Endothelial cell of umbilical vein (primary cell): ENCODE measurements at regions not wholly inside any gene's neighbourhood (a gene's known extent, or its start where the extent isn't known, plus 50 kb on each side); places are given as distances from the start of the nearest gene placed in this dataset.

Source experiments
- BruUV-seq: library from RNA; stranded (reverse); fragments of 400-500 nt; replicated peaks from 2 replicates; lab custom pipeline; 2021; lab: Mats Ljungman, UMichigan
- CTCF ChIA-PET: fragments of 300-600, 350-600 bp; sonication (Branson Sonifier 250); formaldehyde crosslinking; loops from one replicate; lab custom pipeline; 2021; ENCODE audit warnings: antibody characterized with exemption, inconsistent platforms; lab: Charles Lee
- POLR2A ChIA-PET: fragments of 300-600, 350-600 bp; sonication (Branson Sonifier 250); formaldehyde crosslinking; loops from one replicate; lab custom pipeline; 2021; ENCODE audit warnings: antibody characterized with exemption, inconsistent platforms; lab: Charles Lee
- DNase-seq: peaks from one replicate; pipeline ENCODE4 v3.0.0-alpha.2; 2011; ENCODE audit warnings: low read depth, low spot score
- FAIRE-seq: peaks from 2 replicates; lab custom pipeline; 2011; peaks lifted over from hg19 to GRCh38; lab: Jason Lieb, UNC
- H2AFZ ChIP-seq: 2 replicates; pipeline ENCODE4 v1.6.0; 2012; ENCODE audit warnings: low read depth, low read length, control low read depth, inconsistent platforms
- H3K27ac ChIP-seq: 2 replicates; pipeline ENCODE4 v1.5.1; 2011; ENCODE audit warnings: low read depth, mild to moderate bottlenecking, control low read depth, low read length, moderate library complexity; ENCODE audit not compliant: insufficient read depth
- H3K27me3 ChIP-seq, 2 experiments: 2 replicates each; pipeline versions ENCODE4 v1.6.0 to v1.6.1; 2011; ENCODE audit warnings: low read length in 2 of 2, mixed read lengths in 1 of 2; ENCODE audit not compliant: control insufficient read depth in 2 of 2, insufficient read depth in 2 of 2
- H3K36me3 ChIP-seq, 2 experiments: 2 replicates in 1 of 2; 3 replicates in 1 of 2; pipeline ENCODE4 v1.5.1; 2011; ENCODE audit warnings: low read length in 2 of 2, mild to moderate bottlenecking in 1 of 2, moderate library complexity in 1 of 2; ENCODE audit not compliant: control insufficient read depth in 2 of 2, insufficient read depth in 2 of 2; ENCODE audit errors: extremely low read depth in 1 of 2
- H3K4me1 ChIP-seq: 3 replicates; pipeline ENCODE4 v1.5.1; 2011; ENCODE audit warnings: mild to moderate bottlenecking, low read length; ENCODE audit not compliant: control insufficient read depth, insufficient read depth; ENCODE audit errors: extremely low read depth
- H3K4me2 ChIP-seq: 2 replicates; pipeline ENCODE4 v1.6.1; 2011; ENCODE audit warnings: low read length, control low read depth, mixed read lengths; ENCODE audit not compliant: insufficient read depth
- H3K4me3 ChIP-seq, 3 experiments: fragments of 200-600 bp in 1 of 3; sonication (generic), shearing (Covaris generic) in 1 of 3; replicated peaks in 1 of 3; 2 replicates each; pipeline ENCODE4 v1.5.1; 2011 to 2016; ENCODE audit warnings: control low read depth in 3 of 3, low read length in 3 of 3, mild to moderate bottlenecking in 2 of 3, inconsistent platforms in 1 of 3, low read depth in 1 of 3, moderate library complexity in 1 of 3; ENCODE audit not compliant: insufficient read depth in 1 of 3
- H3K79me2 ChIP-seq: 2 replicates; pipeline ENCODE4 v1.6.0; 2012; ENCODE audit warnings: low read length, inconsistent platforms; ENCODE audit not compliant: control insufficient read depth, insufficient read depth
- H3K9ac ChIP-seq: replicated peaks from 2 replicates; pipeline ENCODE3; 2011; ENCODE audit warnings: low read length, control low read depth; ENCODE audit not compliant: insufficient read depth; ENCODE audit errors: extremely low read depth
- H3K9me1 ChIP-seq: replicated peaks from 3 replicates; pipeline ENCODE4 v1.6.0; 2011; ENCODE audit warnings: mild to moderate bottlenecking, low read length; ENCODE audit not compliant: control insufficient read depth, insufficient read depth; ENCODE audit errors: extremely low read depth
- H3K9me3 ChIP-seq: replicated peaks from 2 replicates; pipeline ENCODE4 v1.5.1; 2012; ENCODE audit warnings: low read length, inconsistent platforms; ENCODE audit not compliant: control insufficient read depth, insufficient read depth
- H4K20me1 ChIP-seq: replicated peaks from 2 replicates; pipeline ENCODE3; 2011; ENCODE audit warnings: mild to moderate bottlenecking, low read length; ENCODE audit not compliant: control insufficient read depth, insufficient read depth; ENCODE audit errors: extremely low read depth
- CTCF ChIP-seq, 2 donors: IDR thresholded peaks; 1 replicate in 1 of 2; 2 replicates in 1 of 2; pipeline ENCODE4 v1.5.1; 2011; ENCODE audit warnings: low read length in 2 of 2, mild to moderate bottlenecking in 2 of 2, moderate library complexity in 2 of 2, control low read depth in 1 of 2, inconsistent platforms in 1 of 2, low read depth in 1 of 2; ENCODE audit not compliant: insufficient read depth in 1 of 2; ENCODE audit errors: extremely low read depth in 1 of 2
- EZH2 ChIP-seq: IDR thresholded peaks from 2 replicates; pipeline ENCODE4 v1.6.1; 2012; ENCODE audit warnings: borderline replicate concordance, low read depth, mild to moderate bottlenecking, moderate library complexity, low read length, inconsistent platforms; ENCODE audit not compliant: severe bottlenecking
- FOS ChIP-seq: IDR thresholded peaks from 2 replicates; pipeline ENCODE4 v1.6.1; 2011; ENCODE audit warnings: mild to moderate bottlenecking, low read length, moderate library complexity, borderline replicate concordance; ENCODE audit not compliant: insufficient read depth
- GATA2 ChIP-seq: IDR thresholded peaks from 2 replicates; pipeline ENCODE4 v1.7.0; 2011; ENCODE audit warnings: low read depth, mild to moderate bottlenecking, moderate library complexity, mixed read lengths, low read length; ENCODE audit not compliant: insufficient read length, insufficient read depth
- JUN ChIP-seq: IDR thresholded peaks from 2 replicates; pipeline ENCODE4 v1.6.1; 2011; ENCODE audit warnings: borderline replicate concordance, low read depth; ENCODE audit not compliant: insufficient read length, insufficient read depth
- MAX ChIP-seq: IDR thresholded peaks from 2 replicates; pipeline ENCODE4 v1.6.1; 2011; ENCODE audit not compliant: insufficient read depth, insufficient read length
- MYC ChIP-seq: IDR thresholded peaks from one replicate; pipeline ENCODE4 v1.6.1; 2011; ENCODE audit warnings: mild to moderate bottlenecking, low read depth, low read length
- POLR2A ChIP-seq: IDR thresholded peaks from 2 replicates; pipeline ENCODE4 v1.6.1; 2012; ENCODE audit warnings: low read depth, mild to moderate bottlenecking, control low read depth, low read length
- POLR2AphosphoS5 ChIP-seq: IDR thresholded peaks from 2 replicates; pipeline ENCODE4 v1.6.1; 2012; ENCODE audit warnings: low read depth, mild to moderate bottlenecking, control low read depth, low read length, moderate library complexity; ENCODE audit not compliant: insufficient read depth
- dilution Hi-C: fragments of 300-500 bp; cut with MboI; formaldehyde crosslinking; loops from one replicate; pipeline ENCODE4 v1.15.0; 2019; ENCODE audit warnings: low sequenced_read_pairs; ENCODE audit not compliant: extremely low pct_ligation_motif_present
- intact Hi-C: fragments of 100-400 bp; cut with micrococcal nuclease; formaldehyde crosslinking; loops from one replicate; pipeline ENCODE4 v1.10.0; 2022

GRCh38 chr19:30076101-30076551, 134.1 kb downstream of the URI1 start:
- ChIA-PET POLR2A (no interaction called here), CTCF (no interaction called here)
- no peaks in the 10 kb centered on the region for H3K27me3 ChIP-seq
- H3K27ac ChIP-seq, result no peak overlapping the region
- no peak for FAIRE-seq
- dilution Hi-C loops (no loop called here), intact Hi-C loops (no loop called here)
- no peaks in the 10 kb centered on the region for H4K20me1 ChIP-seq
- H3K4me3 ChIP-seq, result no peak overlapping the region
- no peaks in the 10 kb centered on the region for H3K4me1 ChIP-seq
- no peak overlapping the region for H2AFZ ChIP-seq
- H3K4me2 ChIP-seq, result no peak overlapping the region
- H3K9me1 ChIP-seq, result no peaks in the 10 kb centered on the region
- DNase-seq, result no peak
- no peaks in the 10 kb centered on the region for H3K9me3 ChIP-seq
- no TSS peak for BruUV-seq
- no peaks in the 10 kb centered on the region for H3K79me2 ChIP-seq
- H3K9ac ChIP-seq, result no peak overlapping the region
- no peak for TF ChIP-seq EZH2
- no peak for TF ChIP-seq POLR2AphosphoS5
- TF ChIP-seq FOS, result no peak
- no peak for TF ChIP-seq CTCF (IDR thresholded peaks at IDR 0.05; ENCODE audit: extremely low read depth in 1 of 2, insufficient read depth in 1 of 2, low read depth in 1 of 2, low read length in 2 of 2)
- TF ChIP-seq MYC, result no peak
- TF ChIP-seq JUN, result no peak
- no peak for TF ChIP-seq POLR2A
- no peak for TF ChIP-seq MAX
- TF ChIP-seq GATA2, result no peak
- H3K36me3 ChIP-seq, result no peaks in the 10 kb centered on the region
